H1 (cell line): ENCODE measurements at regions not wholly inside any gene's neighbourhood (a gene's known extent, or its start where the extent isn't known, plus 50 kb on each side); places are given as distances from the start of the nearest gene placed in this dataset.

ENCODE experiments used
- KDM1A ChIP-seq: fragments of 200-600, 300-600 bp; sonication (generic); IDR thresholded peaks from 2 replicates; pipeline ENCODE4 v1.7.1; 2016; ENCODE audit warnings: mild to moderate bottlenecking, low read length, borderline replicate concordance
- POLR2A ChIP-seq, 2 experiments: IDR thresholded peaks; 1 replicate in 1 of 2; 2 replicates in 1 of 2; pipeline ENCODE4 v1.6.1; 2011; ENCODE audit warnings: low read depth in 2 of 2, low read length in 2 of 2, mild to moderate bottlenecking in 2 of 2; ENCODE audit errors: control extremely low read depth in 1 of 2
- SAP30 ChIP-seq: fragments of 300-600 bp; sonication (generic); IDR thresholded peaks from 2 replicates; pipeline ENCODE4 v1.7.1; 2012; ENCODE audit warnings: low read length, moderate library complexity, mild to moderate bottlenecking, inconsistent platforms; ENCODE audit not compliant: insufficient read depth, insufficient replicate concordance
- SP1 ChIP-seq: IDR thresholded peaks from 2 replicates; pipeline ENCODE4 v1.6.1; 2011; ENCODE audit warnings: low read depth, low read length
- YY1 ChIP-seq: IDR thresholded peaks from 2 replicates; pipeline ENCODE4 v1.6.1; 2011; ENCODE audit warnings: low read depth, mild to moderate bottlenecking, low read length
- TF ChIP-seq, protein P1 (sequence below): IDR thresholded peaks from 2 replicates; pipeline ENCODE4 v1.6.1; 2011; ENCODE audit warnings: low read length, improper control_type of control experiment
- TF ChIP-seq, protein P2 (sequence below), 3 experiments: IDR thresholded peaks; 1 replicate in 2 of 3; 2 replicates in 1 of 3; pipeline versions ENCODE4 v1.5.1 to v1.6.1; 2011; ENCODE audit warnings: low read length in 3 of 3, mild to moderate bottlenecking in 3 of 3, inconsistent platforms in 2 of 3, low read depth in 1 of 3, moderate library complexity in 1 of 3; ENCODE audit not compliant: insufficient read depth in 1 of 3; ENCODE audit errors: control extremely low read depth in 1 of 3

DNA sequence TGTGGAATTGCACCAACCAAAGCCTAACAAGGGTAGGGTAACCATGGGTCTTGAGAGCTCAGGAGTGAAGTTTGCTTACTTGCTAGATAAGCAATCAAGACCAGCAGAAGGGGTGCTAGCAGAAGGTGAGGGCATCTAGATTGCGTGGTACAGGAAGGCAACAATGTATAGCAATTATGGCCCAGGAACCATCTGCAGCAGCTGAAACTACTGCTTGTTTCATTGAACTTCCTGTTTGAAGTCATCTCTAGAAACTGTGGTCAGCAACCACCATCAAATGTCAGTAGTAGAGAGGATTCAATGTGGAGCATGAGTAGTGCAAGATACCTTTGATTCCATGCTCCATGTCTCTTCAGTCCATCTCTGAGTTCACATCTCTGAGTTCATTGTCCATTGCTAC, 462.1 kb upstream of the GRAMD2B start:
- no peak for TF ChIP-seq SP1
- no peak for TF ChIP-seq POLR2A (IDR thresholded peaks at IDR 0.05; ENCODE audit: control extremely low read depth in 1 of 2, low read depth in 2 of 2, low read length in 2 of 2)
- TF ChIP-seq, protein P1, sequence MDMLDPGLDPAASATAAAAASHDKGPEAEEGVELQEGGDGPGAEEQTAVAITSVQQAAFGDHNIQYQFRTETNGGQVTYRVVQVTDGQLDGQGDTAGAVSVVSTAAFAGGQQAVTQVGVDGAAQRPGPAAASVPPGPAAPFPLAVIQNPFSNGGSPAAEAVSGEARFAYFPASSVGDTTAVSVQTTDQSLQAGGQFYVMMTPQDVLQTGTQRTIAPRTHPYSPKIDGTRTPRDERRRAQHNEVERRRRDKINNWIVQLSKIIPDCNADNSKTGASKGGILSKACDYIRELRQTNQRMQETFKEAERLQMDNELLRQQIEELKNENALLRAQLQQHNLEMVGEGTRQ = no peak
- TF ChIP-seq, protein P2, sequence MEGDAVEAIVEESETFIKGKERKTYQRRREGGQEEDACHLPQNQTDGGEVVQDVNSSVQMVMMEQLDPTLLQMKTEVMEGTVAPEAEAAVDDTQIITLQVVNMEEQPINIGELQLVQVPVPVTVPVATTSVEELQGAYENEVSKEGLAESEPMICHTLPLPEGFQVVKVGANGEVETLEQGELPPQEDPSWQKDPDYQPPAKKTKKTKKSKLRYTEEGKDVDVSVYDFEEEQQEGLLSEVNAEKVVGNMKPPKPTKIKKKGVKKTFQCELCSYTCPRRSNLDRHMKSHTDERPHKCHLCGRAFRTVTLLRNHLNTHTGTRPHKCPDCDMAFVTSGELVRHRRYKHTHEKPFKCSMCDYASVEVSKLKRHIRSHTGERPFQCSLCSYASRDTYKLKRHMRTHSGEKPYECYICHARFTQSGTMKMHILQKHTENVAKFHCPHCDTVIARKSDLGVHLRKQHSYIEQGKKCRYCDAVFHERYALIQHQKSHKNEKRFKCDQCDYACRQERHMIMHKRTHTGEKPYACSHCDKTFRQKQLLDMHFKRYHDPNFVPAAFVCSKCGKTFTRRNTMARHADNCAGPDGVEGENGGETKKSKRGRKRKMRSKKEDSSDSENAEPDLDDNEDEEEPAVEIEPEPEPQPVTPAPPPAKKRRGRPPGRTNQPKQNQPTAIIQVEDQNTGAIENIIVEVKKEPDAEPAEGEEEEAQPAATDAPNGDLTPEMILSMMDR (IDR thresholded peaks at IDR 0.05; ENCODE audit: control extremely low read depth in 1 of 3, insufficient read depth in 1 of 3, low read depth in 1 of 3, low read length in 3 of 3) = no peak
- no peak for TF ChIP-seq YY1
- TF ChIP-seq SAP30 = no peak
- TF ChIP-seq KDM1A = no peak
